HG02981 (cell line): ENCODE measurements at regions not wholly inside any gene's neighbourhood (a gene's known extent, or its start where the extent isn't known, plus 50 kb on each side); places are given as distances from the start of the nearest gene placed in this dataset.

Experiments
- ATAC-seq: cut with Tn5 transposase; IDR thresholded peaks from one replicate; pipeline ENCODE4 v1.9.1; 2021; ENCODE audit warnings: mild to moderate bottlenecking, moderate library complexity; ENCODE audit not compliant: unreplicated experiment

GRCh38 chr7:24341691-24342413 lies 57.9 kb downstream of the NPY start:
- no peak for ATAC-seq

GRCh38 chr7:24343614-24344013 lies 59.6 kb downstream of the NPY start:
- ATAC-seq: no peak

- no peak for ATAC-seq
Measured at GRCh38 chr7:24346129-24346528, 62.1 kb downstream of the NPY start.

GRCh38 chr7:24346716-24347115 lies 62.7 kb downstream of the NPY start:
- no peak for ATAC-seq

GRCh38 chr7:24349339-24349738 lies 65.3 kb downstream of the NPY start:
- ATAC-seq: no peak

- ATAC-seq: no peak
Measured at GRCh38 chr7:24354456-24354855, 70.5 kb downstream of the NPY start.

- ATAC-seq: no peak
Measured at GRCh38 chr7:24356718-24357386, 72.9 kb downstream of the NPY start.

GRCh38 chr7:24361001-24361400 lies 77.0 kb downstream of the NPY start:
- ATAC-seq: no peak

- ATAC-seq: no peak
Measured at GRCh38 chr7:24365606-24366005, 81.6 kb downstream of the NPY start.

- no peak for ATAC-seq
Measured at GRCh38 chr7:24366876-24367275, 82.9 kb downstream of the NPY start.

GRCh38 chr7:24368161-24368560 lies 84.2 kb downstream of the NPY start:
- no peak for ATAC-seq

GRCh38 chr7:24370541-24370940 lies 86.6 kb downstream of the NPY start:
- ATAC-seq: no peak

- ATAC-seq: no peak
Measured at GRCh38 chr7:24372961-24373955, 89.3 kb downstream of the NPY start.

- ATAC-seq: no peak
Measured at GRCh38 chr7:24378871-24379616, 95.1 kb downstream of the NPY start.

GRCh38 chr7:24381894-24382505 lies 98.0 kb downstream of the NPY start:
- no peak for ATAC-seq

- ATAC-seq: no peak
Measured at GRCh38 chr7:24383055-24383454, 99.1 kb downstream of the NPY start.

GRCh38 chr7:24384362-24385030 lies 100.5 kb downstream of the NPY start:
- ATAC-seq: no peak

- ATAC-seq: no peak
Measured at GRCh38 chr7:24388212-24388611, 104.2 kb downstream of the NPY start.

GRCh38 chr7:24390376-24391157 lies 106.6 kb downstream of the NPY start:
- no peak for ATAC-seq
